NOMO-1 treated with dmso at 0.1 percent for 144 hours (cell line): ENCODE measurements at regions not wholly inside any gene's neighbourhood (a gene's known extent, or its start where the extent isn't known, plus 50 kb on each side); places are given as distances from the start of the nearest gene placed in this dataset.

Source experiments
- DNase-seq: peaks from one replicate; lab custom pipeline; 2025; ENCODE audit not compliant: unreplicated experiment; lab: John Stamatoyannopoulos, UW

DNA sequence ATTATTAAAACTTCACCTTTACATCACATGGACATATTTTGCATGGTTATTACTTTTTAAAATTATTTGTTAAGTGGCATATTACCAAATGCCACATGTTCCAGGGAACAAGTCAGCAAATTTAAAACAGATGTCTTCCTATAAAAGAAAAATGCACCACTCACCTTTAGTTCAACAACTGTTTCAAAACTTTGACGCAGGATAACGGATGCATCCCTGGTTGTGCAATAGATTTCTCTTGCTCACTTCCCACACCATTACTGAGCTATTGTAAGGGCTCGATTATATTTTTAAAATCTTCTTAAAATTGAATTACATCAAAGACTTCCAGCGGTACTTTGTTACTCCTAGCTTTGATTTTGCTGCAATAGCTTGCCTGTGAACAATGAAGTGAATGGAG, 93.0 kb upstream of the ARHGAP24 start:
- DNase-seq: no peak

DNA sequence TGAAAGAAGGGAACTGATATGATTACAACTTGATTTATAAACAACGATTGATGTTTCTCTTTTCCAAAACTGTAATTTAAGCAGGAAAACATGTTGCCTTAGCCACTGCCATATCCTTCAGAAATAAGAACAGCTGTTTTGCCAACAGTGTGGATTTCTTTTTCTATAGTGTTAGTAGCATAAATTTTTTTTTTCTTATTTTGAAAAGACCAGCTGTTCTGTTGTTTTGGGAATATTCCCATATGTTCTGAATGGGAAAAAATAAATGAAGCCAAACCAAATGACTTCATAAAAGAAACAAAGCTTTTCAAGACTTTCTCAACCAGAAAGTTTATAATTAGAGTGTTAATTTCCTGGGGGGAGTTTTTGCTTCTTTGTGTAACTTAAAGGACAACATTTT, 83.9 kb upstream of the ARHGAP24 start:
- DNase-seq: no peak

DNA sequence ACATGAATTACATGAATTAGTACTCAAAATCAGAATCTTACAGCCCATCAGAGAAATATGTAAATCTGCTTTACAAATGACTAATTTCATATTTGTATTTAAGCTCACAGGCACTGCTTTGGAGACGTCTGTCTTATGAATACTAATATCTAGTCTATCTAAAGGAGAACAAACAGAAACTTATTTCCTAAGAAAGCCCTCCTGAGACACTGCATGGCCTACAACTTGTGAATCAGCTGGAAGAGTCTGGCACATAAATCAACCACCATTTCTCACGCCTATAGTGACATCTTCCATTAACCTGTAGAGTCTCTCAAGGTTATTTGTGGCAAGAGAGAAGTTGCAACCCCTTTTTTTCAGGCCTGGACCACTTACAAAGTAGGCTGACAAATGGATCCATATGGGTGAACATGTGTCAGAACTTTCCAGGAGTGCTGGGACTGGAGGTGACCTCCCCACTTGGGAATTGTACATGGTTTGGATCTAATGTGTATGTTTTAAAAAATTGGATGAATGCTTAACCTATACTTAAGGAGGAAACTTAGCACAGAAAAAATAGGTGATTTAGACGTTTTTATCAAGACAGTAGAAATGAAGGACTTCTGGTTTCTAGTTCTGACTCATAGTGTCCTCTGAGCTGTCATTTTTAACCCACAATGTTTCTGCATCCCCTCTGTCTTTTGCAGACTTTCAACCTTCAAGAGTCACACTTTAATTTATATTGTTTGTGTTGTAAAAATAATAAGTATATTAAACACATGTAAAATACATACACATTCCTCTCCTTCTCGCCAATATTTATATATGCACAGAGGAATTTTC, 83.2 kb upstream of the ARHGAP24 start:
- DNase-seq: no peak

DNA sequence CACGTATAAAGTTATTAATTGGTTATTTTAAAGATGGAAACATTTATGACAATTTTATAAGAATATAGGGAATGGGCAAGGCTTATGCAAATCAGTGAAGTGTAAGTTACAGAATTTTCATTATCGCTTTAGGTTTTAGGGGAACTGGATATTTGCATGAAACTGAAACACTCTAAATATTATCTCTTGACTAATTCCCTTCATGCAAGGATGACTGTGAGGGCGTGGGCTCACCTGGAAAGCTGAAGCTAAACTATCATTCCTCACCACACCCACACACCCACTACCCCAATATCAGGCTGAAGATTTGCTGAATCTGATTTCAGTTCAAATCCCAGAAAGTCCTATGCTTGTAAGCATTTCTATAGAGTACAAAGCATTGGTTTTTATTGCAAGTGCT, 81.7 kb upstream of the ARHGAP24 start:
- DNase-seq: no peak

DNA sequence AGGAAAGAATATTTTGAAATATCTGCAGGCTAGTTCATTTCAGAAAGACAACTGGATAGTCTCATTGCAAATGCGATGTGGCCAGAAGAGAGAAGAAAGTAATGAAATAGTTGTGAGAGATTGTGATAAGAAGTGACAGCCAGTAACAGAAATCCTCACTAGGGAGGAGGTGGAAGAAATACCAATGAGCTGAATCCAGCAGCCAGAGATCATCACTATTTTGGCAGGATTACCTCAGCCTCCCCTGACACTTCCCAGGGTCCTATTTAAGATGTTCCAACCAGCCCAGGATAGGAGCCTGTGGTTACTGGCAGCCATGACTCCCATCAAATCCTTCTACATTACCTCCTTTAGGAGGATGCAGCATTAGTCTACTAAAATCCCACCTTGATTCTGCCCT, 76.7 kb upstream of the ARHGAP24 start:
- DNase-seq: no peak

DNA sequence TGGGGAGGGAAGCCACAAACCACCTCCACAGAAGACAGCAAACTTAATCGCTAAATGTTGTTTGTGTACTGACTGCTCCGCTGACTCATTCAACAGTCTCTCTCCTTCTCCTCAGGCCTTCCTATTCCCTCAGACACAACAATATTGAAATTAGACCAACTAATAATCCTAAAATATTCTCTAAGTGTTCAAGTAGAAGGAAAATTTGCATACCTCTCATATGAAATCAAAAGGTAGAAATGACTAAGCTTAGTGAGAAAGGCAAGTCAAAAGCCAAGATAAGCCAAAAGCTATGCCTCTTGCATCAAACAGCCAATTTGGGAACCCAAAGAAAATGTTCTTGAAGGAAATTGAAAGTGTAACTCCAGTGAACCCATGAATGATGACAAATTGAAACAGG, 75.7 kb upstream of the ARHGAP24 start:
- DNase-seq: no peak

DNA sequence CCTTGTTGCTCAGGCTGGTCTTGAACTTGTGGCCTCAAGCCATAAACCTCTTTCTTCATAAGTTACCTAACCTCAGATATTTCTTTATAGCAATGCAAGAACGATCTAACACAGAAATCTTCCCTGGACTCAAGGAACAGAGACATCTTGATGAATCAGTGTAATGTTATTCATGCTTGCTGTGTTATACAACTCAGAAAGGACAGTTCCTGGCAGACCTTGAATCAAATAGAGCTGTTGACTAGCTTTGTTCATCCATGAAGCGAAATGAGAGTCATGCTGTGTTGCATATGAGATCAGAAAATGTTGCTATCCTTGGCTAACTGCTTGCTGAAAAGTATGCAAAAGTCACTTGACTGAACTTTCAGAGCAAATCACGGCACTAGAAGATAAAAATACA, 72.6 kb upstream of the ARHGAP24 start:
- DNase-seq: no peak

DNA sequence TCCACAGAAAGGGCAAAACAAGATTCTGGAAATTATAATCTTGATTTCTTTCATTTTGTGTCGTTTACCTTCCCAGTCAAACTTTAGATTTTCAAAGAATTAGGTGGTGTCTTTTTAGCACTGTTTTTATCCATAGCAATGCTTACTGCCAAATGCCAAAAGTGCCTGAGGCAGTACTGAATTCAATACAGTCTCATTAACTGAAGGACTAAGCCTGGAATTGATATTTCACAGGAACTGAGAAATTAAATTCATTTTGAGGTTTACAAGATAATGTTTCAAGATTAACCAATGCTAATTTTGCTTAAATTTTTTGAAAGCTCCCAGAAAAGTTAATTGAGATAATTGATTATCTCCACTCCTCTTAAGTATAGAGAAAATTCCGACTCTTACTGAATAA, 68.8 kb upstream of the ARHGAP24 start:
- DNase-seq: no peak

DNA sequence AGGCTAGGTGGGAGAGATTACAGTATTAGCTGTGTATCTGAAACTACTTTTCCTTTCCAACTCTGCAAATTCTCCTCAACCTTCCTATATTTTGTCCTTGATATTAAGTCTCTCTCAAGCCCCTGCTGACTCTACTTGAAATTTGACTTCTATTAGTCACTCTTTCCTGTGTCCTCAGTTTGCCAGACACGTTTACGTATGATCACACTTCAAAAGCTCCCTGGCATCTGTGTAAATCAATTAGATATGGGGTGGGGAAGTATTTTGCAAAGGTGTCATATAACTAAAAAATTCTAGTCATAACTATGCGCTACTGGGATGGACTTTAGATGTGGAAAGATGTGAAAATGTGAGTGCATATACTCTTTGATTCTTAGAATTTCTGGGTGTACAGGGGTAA, 67.4 kb upstream of the ARHGAP24 start:
- DNase-seq: no peak

DNA sequence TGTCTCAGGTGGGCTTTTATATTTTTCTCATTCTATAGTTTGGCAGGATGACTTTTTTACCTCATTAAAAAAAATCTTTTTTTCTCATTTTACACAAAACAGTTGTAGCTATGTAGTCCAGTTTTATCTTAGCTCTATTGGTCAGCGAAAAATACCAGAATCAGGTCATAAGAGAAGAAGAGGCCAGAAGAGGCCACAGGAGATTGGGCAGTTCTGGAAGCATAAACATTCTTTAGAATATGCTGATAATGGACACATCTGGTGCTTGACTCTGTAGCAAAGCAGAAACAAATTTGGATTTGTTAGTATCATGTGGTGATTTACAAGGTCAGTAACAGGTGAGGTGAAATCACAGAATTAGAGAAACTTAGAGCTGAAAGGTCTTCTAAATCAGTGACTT, 66.6 kb upstream of the ARHGAP24 start:
- no peak for DNase-seq

DNA sequence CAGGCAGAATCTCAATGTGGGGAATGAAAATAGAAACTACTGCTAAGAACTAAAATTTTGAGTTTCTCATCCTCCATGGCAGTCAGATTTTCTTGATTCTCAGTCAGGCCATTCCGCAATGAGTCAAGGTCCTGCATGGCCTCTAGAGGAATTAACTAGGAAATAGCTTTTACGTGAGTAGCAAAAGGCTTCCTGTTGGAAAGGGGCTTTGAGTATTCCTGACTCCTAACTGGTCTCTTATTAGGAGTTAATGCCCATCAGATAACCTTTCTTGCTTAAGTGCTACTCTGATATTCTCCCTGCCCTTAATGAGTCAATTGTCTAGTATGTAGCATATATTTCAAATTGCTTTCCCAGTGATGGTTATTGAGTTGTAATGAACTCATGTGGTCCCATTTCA, 65.7 kb upstream of the ARHGAP24 start:
- DNase-seq: no peak

DNA sequence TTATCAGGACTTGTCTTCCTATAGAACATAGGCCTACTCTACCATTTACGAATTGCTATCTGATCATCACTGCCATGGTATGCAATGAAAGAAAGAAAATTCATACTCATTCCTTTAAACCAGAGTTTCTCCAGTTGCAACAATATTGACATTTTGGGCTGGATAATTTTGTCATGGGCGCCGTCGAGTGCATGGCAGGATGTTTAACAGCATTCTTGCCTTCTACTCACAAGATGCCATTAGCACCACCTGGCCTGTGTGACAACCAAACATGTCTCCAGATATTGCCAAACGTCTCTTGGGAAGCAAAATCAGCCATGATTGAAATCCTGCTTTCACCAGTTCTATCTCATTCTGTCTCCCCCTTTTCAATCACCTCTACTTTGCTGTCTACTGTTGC, 63.6 kb upstream of the ARHGAP24 start:
- DNase-seq: no peak

DNA sequence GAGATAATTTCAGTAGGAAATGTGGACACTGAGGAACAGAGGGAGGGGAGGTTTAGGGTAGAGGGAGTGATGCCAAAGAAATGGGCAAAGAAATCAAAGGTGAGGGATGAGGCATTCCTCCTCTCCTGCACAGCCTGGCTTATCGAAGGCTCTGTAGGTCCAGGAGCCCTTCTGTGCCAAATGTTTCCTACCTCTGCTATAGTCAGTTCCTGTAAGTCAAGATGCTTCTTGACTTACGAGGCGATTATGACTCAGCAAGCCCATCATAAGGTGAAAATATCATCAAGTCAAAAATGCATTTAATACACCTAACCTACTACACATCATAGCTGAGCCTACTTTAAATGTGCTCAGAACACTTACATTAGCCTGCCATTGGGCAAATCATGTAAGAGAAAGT, 60.0 kb upstream of the ARHGAP24 start:
- DNase-seq: no peak

DNA sequence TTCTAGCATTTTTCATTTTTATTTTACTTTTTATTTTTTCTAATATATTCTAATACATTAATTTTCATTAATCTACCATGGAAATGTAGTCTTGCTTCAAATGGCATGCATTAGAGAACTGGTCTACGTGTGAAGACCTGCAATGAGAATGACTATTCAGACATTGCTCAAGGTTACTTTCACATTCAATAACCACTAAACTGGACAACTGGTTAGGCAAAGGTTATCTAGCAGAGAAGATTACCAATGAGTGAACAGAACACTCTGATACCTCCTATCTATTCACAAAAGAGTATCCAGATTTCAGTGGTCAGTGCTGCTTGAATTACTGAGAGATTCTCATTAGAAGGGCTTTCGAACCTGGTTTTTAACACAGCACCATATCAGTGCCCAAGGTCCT, 58.9 kb upstream of the ARHGAP24 start:
- DNase-seq: no peak

DNA sequence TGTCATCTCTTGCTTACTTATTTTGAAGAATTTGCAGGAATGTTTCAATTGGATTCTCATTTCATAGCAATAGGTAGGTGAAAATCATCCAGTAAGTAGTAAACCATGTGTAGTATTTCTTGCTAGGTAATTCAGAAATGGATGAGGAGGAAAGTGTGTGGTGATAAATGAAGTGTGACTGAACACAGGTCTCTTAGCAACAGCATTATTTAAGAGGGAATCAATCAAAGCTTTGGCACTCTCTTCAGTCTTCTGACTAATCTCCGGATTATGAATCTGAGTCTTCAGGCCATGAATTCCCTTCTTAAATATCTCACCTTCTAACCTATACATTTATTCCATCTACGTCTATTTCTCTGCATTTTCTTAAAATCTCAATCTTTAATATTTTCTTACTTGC, 55.8 kb upstream of the ARHGAP24 start:
- no peak for DNase-seq

DNA sequence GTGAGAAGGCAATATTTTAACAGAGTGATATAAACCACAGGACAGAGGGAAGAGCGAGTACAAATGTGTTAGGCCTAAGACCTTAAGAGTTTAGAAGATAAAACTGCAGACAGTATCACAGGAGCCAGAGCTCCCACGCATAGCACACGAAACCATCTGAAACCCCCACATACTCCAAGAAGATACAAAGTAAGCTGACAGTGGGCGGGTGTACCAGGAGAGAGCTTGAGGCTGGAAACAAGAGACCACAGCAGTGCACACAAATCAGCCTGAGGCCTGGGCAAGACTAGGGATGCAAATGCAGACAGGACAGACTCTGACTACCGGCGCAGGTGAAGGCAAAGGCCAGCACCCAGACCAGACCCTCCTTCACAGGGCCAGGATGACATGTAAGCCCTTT, 54.1 kb upstream of the ARHGAP24 start:
- no peak for DNase-seq

DNA sequence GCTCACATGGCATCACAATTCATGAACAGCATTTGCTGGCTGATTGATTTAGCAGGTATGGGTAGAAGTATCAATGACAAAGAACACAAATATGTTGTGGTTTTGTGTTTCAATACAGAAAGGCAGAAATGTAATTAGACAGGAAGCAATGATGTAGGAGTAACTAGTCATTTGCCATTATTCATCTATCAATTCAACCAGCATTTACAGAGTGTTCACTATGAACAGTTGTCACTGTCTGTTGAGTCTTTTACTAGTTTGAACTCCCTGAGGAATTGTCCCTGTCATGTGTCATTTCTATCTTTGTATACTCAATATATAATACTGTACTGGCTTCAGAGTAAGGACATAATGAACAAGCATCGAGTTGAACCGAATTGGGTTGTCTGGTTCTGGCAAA, 51.5 kb upstream of the ARHGAP24 start:
- no peak for DNase-seq
